ENCODE measurements at regions not wholly inside any gene's neighbourhood (a gene's known extent, or its start where the extent isn't known, plus 50 kb on each side); places are given as distances from the start of the nearest gene placed in this dataset.

DNA sequence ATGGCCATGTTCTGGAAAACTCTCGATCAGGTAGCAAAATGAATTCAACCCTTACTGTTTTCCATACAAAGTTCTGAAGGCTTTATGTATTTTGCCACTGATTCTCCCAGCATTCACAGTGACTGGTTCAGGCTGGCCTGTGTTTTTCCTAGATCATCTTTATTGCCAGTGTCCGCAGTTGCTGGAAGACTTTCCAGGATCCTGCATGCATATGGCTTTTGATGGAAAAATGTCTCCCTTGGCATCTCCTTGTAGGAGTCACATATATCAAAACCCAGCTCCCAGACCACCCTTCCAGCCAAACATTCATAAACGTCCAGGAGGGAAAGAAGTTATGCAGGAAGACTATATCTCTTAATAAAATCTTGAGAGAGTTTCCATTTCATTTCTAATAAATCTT lies 588.8 kb downstream of the MAFB start:
- TF ChIP-seq EP300 (IDR thresholded peaks at IDR 0.05) (no peak), CTCF (IDR thresholded peaks at IDR 0.05) (no peak), POLR2AphosphoS5 (IDR thresholded peaks at IDR 0.05) (no peak)
- WGBS, 5 donors = 67 to 78% (median 73%) methylated on average over 3 of the region's 3 CpGs
- intact Hi-C loops (cut with DNase I; ENCODE audit: low total_unique reads) = no loop called here
- no peak for DNase-seq
- Histone ChIP-seq H3K36me3 (no peaks in the 10 kb centered on the region), H3K27ac (no peak overlapping the region), H3K9me3 (no peaks in the 10 kb centered on the region), H3K4me3 (no peak overlapping the region), H3K27me3 (no peaks in the 10 kb centered on the region), H3K4me1 (no peaks in the 10 kb centered on the region)

DNA sequence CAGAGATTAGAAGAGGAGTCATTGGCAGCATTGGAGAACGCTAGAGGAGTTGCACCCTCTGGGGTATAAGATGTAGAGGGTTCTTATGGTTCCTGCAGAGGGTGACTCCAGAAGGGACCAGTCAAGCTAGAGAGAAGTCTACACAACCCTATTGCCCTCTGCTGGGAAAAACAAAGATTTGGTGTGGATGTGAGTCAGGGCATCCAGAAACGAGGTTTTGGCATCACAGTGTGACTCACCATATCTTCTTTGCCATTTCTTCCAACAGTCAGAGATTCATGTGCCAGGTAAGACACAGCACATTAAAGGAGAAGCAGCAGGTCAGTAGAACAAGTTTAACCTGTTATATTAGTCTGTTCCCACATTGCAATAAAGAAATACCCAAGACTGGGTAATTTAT lies 598.8 kb downstream of the MAFB start:
- intact Hi-C loops (cut with DNase I; ENCODE audit: low total_unique reads) = no loop called here
- Histone ChIP-seq H3K27me3 (no peaks in the 10 kb centered on the region), H3K27ac (no peak overlapping the region), H3K36me3 (no peaks in the 10 kb centered on the region), H3K9me3 (peaks cover 0 to 16% (median 10%) of the 10 kb centered on the region in 4 donors), H3K4me3 (no peak overlapping the region), H3K4me1 (no peaks in the 10 kb centered on the region)
- 5 to 59% (median 9%) methylated on average over 2 of the region's 2 CpGs for WGBS, 5 donors
- TF ChIP-seq EP300 (IDR thresholded peaks at IDR 0.05) (no peak), POLR2A (IDR thresholded peaks at IDR 0.05) (no peak), POLR2AphosphoS5 (IDR thresholded peaks at IDR 0.05) (no peak), CTCF (IDR thresholded peaks at IDR 0.05) (no peak)
- no peak for DNase-seq

GRCh38 chr20:40087496-40087895 lies 601.5 kb downstream of the MAFB start:
- no peaks in the 10 kb centered on the region for H3K27me3 ChIP-seq
- no peaks in the 10 kb centered on the region for H3K36me3 ChIP-seq
- no peak for DNase-seq
- no peak overlapping the region for H3K4me3 ChIP-seq
- intact Hi-C loops (cut with DNase I; ENCODE audit: low total_unique reads) = no loop called here
- TF ChIP-seq EP300 (IDR thresholded peaks at IDR 0.05) = no peak
- TF ChIP-seq POLR2A (IDR thresholded peaks at IDR 0.05) = no peak
- TF ChIP-seq POLR2AphosphoS5 (IDR thresholded peaks at IDR 0.05) = no peak
- TF ChIP-seq CTCF (IDR thresholded peaks at IDR 0.05) = no peak
- peaks cover 0 to 16% (median 9%) of the 10 kb centered on the region in 4 donors for H3K9me3 ChIP-seq
- H3K4me1 ChIP-seq = no peaks in the 10 kb centered on the region
- H3K27ac ChIP-seq = no peak overlapping the region

DNA sequence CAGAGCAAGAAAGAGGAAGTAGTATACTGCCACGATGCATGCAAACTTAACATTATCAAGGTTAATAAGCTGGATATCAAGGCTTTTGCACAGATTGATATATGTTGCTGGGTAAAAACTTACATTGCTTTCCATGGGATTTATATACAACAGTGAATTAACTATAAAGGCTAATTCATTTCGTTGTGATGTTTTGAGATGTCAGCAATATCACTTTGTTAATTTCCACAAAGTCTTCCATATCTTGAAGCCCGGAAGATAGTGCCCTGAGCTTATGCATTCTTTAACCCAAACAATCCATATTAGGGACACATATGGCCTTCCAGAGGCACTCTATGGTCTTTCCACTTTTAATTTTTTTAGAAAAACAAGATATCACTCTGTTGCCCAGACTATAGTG lies 603.5 kb downstream of the MAFB start:
- TF ChIP-seq EP300 (IDR thresholded peaks at IDR 0.05) (no peak), CTCF (IDR thresholded peaks at IDR 0.05) (no peak), POLR2A (IDR thresholded peaks at IDR 0.05) (no peak), POLR2AphosphoS5 (IDR thresholded peaks at IDR 0.05) (no peak)
- no peak overlapping the region for H3K27ac ChIP-seq
- no peaks in the 10 kb centered on the region for H3K9me3 ChIP-seq
- 76 to 87% (median 78%) methylated on average over 3 of the region's 3 CpGs for WGBS, 5 donors
- no peak for DNase-seq
- no peak overlapping the region for H3K4me3 ChIP-seq
- H3K4me1 ChIP-seq = no peaks in the 10 kb centered on the region
- H3K36me3 ChIP-seq = no peaks in the 10 kb centered on the region
- no peaks in the 10 kb centered on the region for H3K27me3 ChIP-seq
- intact Hi-C loops (cut with DNase I; ENCODE audit: low total_unique reads) = no loop called here

All from stomach (tissue), 8 donors.